GM19324 (cell line): ENCODE measurements at regions not wholly inside any gene's neighbourhood (a gene's known extent, or its start where the extent isn't known, plus 50 kb on each side); places are given as distances from the start of the nearest gene placed in this dataset.
"Not testable (repeated sequence)": the region's sequence is repeated elsewhere in the genome, so short reads cannot be mapped to it uniquely, and the experiment has no call there.

Source experiments
- ATAC-seq: cut with Tn5 transposase; IDR thresholded peaks from one replicate; pipeline ENCODE4 v1.9.1; 2021; ENCODE audit warnings: mild to moderate bottlenecking, moderate library complexity; ENCODE audit not compliant: unreplicated experiment, low FRiP score

- ATAC-seq = no peak
Measured at GRCh38 chr6:78379982-78380381, 487.4 kb upstream of the IRAK1BP1 start.

- no peak for ATAC-seq
Measured at GRCh38 chr6:78380541-78380940, 486.8 kb upstream of the IRAK1BP1 start.

GRCh38 chr6:78383968-78384367 lies 483.4 kb upstream of the IRAK1BP1 start:
- ATAC-seq = no peak

GRCh38 chr6:78386854-78387253 lies 480.5 kb upstream of the IRAK1BP1 start:
- not testable (repeated sequence) for ATAC-seq

GRCh38 chr6:78390066-78390465 lies 477.3 kb upstream of the IRAK1BP1 start:
- ATAC-seq = no peak

GRCh38 chr6:78397499-78397898 lies 469.9 kb upstream of the IRAK1BP1 start:
- ATAC-seq = no peak

GRCh38 chr6:78398292-78398691 lies 469.1 kb upstream of the IRAK1BP1 start:
- ATAC-seq = no peak

GRCh38 chr6:78400076-78400475 lies 467.3 kb upstream of the IRAK1BP1 start:
- no peak for ATAC-seq

GRCh38 chr6:78427386-78427785 lies 440.0 kb upstream of the IRAK1BP1 start:
- ATAC-seq = no peak

- ATAC-seq = no peak
Measured at GRCh38 chr6:78430521-78430920, 436.8 kb upstream of the IRAK1BP1 start.

- no peak for ATAC-seq
Measured at GRCh38 chr6:78435671-78436070, 431.7 kb upstream of the IRAK1BP1 start.

- no peak for ATAC-seq
Measured at GRCh38 chr6:78436335-78436734, 431.0 kb upstream of the IRAK1BP1 start.

GRCh38 chr6:78438135-78438534 lies 429.2 kb upstream of the IRAK1BP1 start:
- no peak for ATAC-seq

- no peak for ATAC-seq
Measured at GRCh38 chr6:78460711-78461110, 406.6 kb upstream of the IRAK1BP1 start.

GRCh38 chr6:78462728-78463127 lies 404.6 kb upstream of the IRAK1BP1 start:
- ATAC-seq = no peak

GRCh38 chr6:78465059-78465634 lies 402.2 kb upstream of the IRAK1BP1 start:
- ATAC-seq = no peak

GRCh38 chr6:78476561-78476960 lies 390.8 kb upstream of the IRAK1BP1 start:
- ATAC-seq = no peak

GRCh38 chr6:78482801-78483552 lies 384.4 kb upstream of the IRAK1BP1 start:
- no peak for ATAC-seq

GRCh38 chr6:78483553-78484197 lies 383.7 kb upstream of the IRAK1BP1 start:
- no peak for ATAC-seq

GRCh38 chr6:78484198-78485064 lies 382.9 kb upstream of the IRAK1BP1 start:
- ATAC-seq = no peak

GRCh38 chr6:78487401-78487800 lies 379.9 kb upstream of the IRAK1BP1 start:
- ATAC-seq = no peak
